Immature natural killer cell (primary cell): ENCODE measurements at regions not wholly inside any gene's neighbourhood (a gene's known extent, or its start where the extent isn't known, plus 50 kb on each side); places are given as distances from the start of the nearest gene placed in this dataset.
A peak's percentile ranks its signal among the peaks of the same experiment; 100 is the strongest.

Experiments used
- DNase-seq, 3 donors: peaks; one replicate each; pipeline ENCODE4 v3.0.0; 2022; ENCODE audit warnings: mixed read lengths in 1 of 3
- H3K27ac Mint-ChIP-seq, 6 donors: one replicate each; pipeline ENCODE4 v1.8.0; 2020; ENCODE audit warnings: mixed read lengths in 6 of 6, mild to moderate bottlenecking in 5 of 6, inconsistent platforms in 4 of 6, moderate library complexity in 3 of 6
- H3K27me3 Mint-ChIP-seq, 3 donors: one replicate each; pipeline ENCODE4 v1.8.0; 2020 to 2021; ENCODE audit warnings: low read depth in 3 of 3, mild to moderate bottlenecking in 3 of 3, mixed read lengths in 3 of 3, moderate library complexity in 3 of 3, inconsistent platforms in 1 of 3
- H3K36me3 Mint-ChIP-seq, 3 donors: one replicate each; pipeline ENCODE4 v1.8.0; 2020; ENCODE audit warnings: mixed read lengths in 3 of 3, inconsistent platforms in 2 of 3, mild to moderate bottlenecking in 2 of 3
- H3K4me1 Mint-ChIP-seq, 2 donors: one replicate each; pipeline ENCODE4 v1.8.0; 2020; ENCODE audit warnings: inconsistent platforms in 2 of 2, mild to moderate bottlenecking in 2 of 2, mixed read lengths in 2 of 2, moderate library complexity in 1 of 2
- H3K4me3 Mint-ChIP-seq, 5 donors: one replicate each; pipeline ENCODE4 v1.8.0; 2020; ENCODE audit warnings: mild to moderate bottlenecking in 5 of 5, mixed read lengths in 5 of 5, inconsistent platforms in 3 of 5, moderate library complexity in 3 of 5
- H3K9me3 Mint-ChIP-seq, 6 donors: one replicate each; pipeline ENCODE4 v1.8.0; 2020; ENCODE audit warnings: mild to moderate bottlenecking in 6 of 6, mixed read lengths in 6 of 6, inconsistent platforms in 4 of 6, moderate library complexity in 3 of 6

DNA sequence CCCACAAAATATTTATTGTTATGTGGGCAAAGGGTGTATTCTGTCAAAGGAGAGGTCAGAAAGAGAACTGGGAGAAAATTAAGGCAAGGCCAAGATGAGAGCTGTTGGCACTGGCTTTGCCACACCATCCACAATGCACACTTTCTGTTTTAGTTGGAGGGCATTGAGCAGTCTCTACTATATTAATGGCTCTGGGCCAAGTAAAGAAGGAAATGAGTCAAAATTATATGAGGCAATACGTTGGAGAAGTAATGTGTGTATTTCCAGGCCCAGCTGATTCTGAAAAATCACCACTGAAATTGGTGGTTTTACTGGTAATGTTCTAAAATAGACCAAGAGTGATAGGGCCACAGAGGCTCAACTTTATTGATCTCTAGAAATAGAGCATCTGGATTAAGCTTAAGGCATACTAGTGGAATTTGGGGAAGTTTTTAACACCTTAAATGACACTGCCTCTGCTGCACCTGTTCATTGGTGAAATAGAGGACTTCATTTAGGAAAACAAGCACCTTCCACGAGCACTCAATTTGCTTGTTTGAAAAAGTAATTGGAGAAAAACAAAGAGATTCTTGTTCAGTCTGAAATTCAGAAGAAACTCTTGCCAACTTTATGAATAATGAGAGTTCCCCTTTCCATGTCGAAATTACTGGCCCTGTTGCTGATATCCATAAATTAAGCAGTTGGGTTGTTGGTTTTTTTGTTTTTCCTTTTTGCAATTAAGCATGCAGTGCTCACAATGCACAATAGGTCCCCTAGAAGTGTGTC, 424.9 kb downstream of the ADGRL2 start:
- peaks cover 0 to 3% (median 0%) of the 10 kb centered on the region in 3 donors for H3K36me3 Mint-ChIP-seq
- H3K4me1 Mint-ChIP-seq: peaks cover 12 to 31% of the 10 kb centered on the region in 2 donors
- no peak for DNase-seq
- H3K4me3 Mint-ChIP-seq: no peak overlapping the region
- no peak overlapping the region for H3K27ac Mint-ChIP-seq
- H3K27me3 Mint-ChIP-seq: no peaks in the 10 kb centered on the region
- H3K9me3 Mint-ChIP-seq: peaks cover 0 to 11% (median 2%) of the 10 kb centered on the region in 6 donors

DNA sequence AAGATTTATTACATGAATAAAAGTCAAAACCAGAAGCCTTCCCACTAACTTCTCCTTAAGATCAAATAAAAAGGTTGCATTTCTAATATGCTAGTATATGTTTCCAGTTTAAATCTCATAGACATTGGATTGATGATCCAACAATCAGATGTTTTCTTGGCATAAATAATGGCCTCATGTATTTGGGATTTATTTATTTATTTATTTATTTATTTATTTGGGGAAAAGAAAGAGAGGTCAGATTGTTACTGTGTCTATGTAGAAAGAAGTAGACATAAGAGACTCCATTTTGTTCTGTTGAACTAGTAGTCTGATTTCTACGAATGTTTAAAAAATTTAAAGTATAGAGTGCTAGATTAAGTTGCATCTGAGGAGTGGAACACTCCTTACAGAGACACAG, 422.4 kb downstream of the ADGRL2 start:
- Mint-ChIP-seq H3K9me3 (peaks cover 0 to 10% (median 2%) of the 10 kb centered on the region in 6 donors), H3K27ac (no peak overlapping the region), H3K36me3 (peaks cover 0 to 3% (median 0%) of the 10 kb centered on the region in 3 donors), H3K4me3 (no peak overlapping the region), H3K4me1 (peaks cover 10 to 23% of the 10 kb centered on the region in 2 donors), H3K27me3 (no peaks in the 10 kb centered on the region)
- no peak for DNase-seq

DNA sequence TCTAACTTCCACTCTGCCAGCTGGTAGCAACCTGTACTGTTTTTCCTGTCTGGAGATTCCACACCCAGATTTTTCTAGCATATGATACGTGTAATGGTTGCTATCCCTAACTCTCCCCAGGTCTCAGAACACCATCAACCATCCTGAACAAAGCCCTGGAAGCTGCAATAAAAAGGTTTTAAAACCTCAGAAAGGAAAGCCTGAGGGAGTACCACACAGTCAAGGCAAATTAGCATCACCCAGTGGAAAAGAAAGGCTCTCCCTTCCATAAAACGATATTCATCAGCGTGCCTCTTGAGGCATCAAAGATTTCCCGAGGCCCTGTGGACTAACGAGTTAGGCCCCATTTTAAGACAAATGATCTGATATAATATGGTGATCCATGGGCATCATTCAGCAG, 421.0 kb downstream of the ADGRL2 start:
- peaks cover 1 to 10% of the 10 kb centered on the region in 2 donors for H3K4me1 Mint-ChIP-seq
- peaks cover 0 to 3% (median 0%) of the 10 kb centered on the region in 3 donors for H3K36me3 Mint-ChIP-seq
- no peaks in the 10 kb centered on the region for H3K27me3 Mint-ChIP-seq
- peaks cover 0 to 10% (median 2%) of the 10 kb centered on the region in 6 donors for H3K9me3 Mint-ChIP-seq
- no peak overlapping the region for H3K4me3 Mint-ChIP-seq
- DNase-seq: no peak
- no peak overlapping the region for H3K27ac Mint-ChIP-seq

DNA sequence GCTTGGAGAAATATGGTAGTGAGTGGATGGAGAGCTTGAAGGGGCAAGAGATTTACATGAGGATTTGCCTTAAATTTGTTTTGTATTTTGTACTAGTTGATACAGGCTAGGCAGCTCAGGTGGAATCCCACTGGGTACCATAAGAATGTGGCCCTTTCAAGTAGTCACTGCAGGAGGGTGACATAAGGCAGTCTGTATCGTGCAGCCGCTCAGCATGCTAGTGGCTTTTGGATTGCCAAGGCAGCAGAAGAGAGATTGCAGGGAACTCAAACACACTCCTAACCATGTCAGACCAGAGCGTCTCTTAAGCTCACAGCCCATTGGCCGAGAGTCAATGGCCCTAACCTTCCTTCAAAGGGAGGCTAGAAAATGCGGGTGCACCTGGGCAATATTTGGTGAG, 420.0 kb downstream of the ADGRL2 start:
- H3K27me3 Mint-ChIP-seq: no peaks in the 10 kb centered on the region
- peaks cover 0 to 10% (median 2%) of the 10 kb centered on the region in 6 donors for H3K9me3 Mint-ChIP-seq
- H3K27ac Mint-ChIP-seq: no peak overlapping the region
- DNase-seq: no peak
- H3K4me1 Mint-ChIP-seq: peaks cover 1 to 7% of the 10 kb centered on the region in 2 donors
- H3K36me3 Mint-ChIP-seq: peaks cover 0 to 3% (median 0%) of the 10 kb centered on the region in 3 donors
- H3K4me3 Mint-ChIP-seq: no peak overlapping the region

DNA sequence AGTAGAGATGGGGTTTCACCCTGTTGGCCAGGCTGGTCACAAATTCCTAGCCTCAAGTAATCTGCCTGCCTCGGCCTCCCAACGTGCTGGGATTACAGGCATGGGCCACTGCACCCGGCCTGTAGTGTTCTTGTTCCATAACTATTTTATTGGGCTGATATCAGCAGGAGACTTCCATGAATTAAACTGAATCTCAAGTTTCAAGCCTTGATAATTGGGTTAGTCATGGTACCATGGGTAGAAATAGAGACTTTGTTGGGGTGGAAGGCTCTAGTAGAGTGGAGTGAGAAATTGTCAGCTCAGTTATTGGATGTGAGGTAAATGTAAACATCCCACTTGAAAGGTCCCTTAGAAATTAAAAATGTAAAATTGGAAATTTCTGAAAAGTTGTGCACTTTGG, 419.1 kb downstream of the ADGRL2 start:
- peaks cover 0 to 3% (median 0%) of the 10 kb centered on the region in 3 donors for H3K36me3 Mint-ChIP-seq
- H3K27me3 Mint-ChIP-seq: peaks cover 0 to 3% (median 0%) of the 10 kb centered on the region in 3 donors
- H3K4me3 Mint-ChIP-seq: no peak overlapping the region
- H3K4me1 Mint-ChIP-seq: peaks cover 0 to 1% of the 10 kb centered on the region in 2 donors
- no peak for DNase-seq
- H3K9me3 Mint-ChIP-seq: peaks cover 0 to 13% (median 2%) of the 10 kb centered on the region in 6 donors
- H3K27ac Mint-ChIP-seq: no peak overlapping the region

DNA sequence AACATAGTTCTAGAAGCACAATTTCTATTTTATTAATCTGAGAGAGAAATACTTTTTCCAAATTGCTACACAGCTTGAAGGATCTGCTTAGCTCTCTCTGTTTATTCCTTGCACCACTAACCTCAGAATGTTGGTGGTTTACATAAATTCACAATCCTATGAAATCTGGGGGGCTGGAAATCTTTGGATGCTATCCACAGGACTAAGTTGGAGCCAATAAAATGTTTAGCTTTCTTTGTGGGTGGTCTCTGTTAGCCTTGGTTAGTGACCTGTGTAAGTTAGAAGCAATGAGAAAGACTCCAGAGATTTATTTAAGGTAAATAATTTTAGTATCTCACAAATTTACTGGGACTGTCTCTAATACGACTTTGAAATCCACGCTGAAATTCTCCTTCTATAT, 418.1 kb downstream of the ADGRL2 start:
- H3K4me1 Mint-ChIP-seq: peaks cover 0 to 1% of the 10 kb centered on the region in 2 donors
- peaks cover 0 to 3% (median 0%) of the 10 kb centered on the region in 3 donors for H3K27me3 Mint-ChIP-seq
- no peak overlapping the region for H3K27ac Mint-ChIP-seq
- no peak overlapping the region for H3K4me3 Mint-ChIP-seq
- H3K36me3 Mint-ChIP-seq: peaks cover 0 to 3% (median 0%) of the 10 kb centered on the region in 3 donors
- no peak for DNase-seq
- peaks cover 0 to 13% (median 2%) of the 10 kb centered on the region in 6 donors for H3K9me3 Mint-ChIP-seq

DNA sequence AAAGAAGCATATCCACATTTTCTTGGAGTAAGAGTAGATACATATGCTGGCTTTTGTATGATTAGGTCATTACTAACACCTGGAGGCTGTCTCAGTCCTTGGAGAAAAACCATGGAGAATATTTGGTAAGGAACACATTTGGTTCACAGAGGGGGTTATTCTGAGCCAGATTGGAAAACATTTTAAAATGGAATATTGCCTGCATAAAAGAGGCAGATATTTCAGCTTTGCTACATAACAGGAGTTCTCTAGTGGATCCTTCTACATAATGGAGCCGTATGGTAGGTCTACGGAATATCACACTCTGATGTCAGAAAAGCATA, 415.1 kb downstream of the ADGRL2 start:
- H3K4me3 Mint-ChIP-seq: no peak overlapping the region
- H3K27me3 Mint-ChIP-seq: peaks cover 0 to 3% (median 0%) of the 10 kb centered on the region in 3 donors

DNA sequence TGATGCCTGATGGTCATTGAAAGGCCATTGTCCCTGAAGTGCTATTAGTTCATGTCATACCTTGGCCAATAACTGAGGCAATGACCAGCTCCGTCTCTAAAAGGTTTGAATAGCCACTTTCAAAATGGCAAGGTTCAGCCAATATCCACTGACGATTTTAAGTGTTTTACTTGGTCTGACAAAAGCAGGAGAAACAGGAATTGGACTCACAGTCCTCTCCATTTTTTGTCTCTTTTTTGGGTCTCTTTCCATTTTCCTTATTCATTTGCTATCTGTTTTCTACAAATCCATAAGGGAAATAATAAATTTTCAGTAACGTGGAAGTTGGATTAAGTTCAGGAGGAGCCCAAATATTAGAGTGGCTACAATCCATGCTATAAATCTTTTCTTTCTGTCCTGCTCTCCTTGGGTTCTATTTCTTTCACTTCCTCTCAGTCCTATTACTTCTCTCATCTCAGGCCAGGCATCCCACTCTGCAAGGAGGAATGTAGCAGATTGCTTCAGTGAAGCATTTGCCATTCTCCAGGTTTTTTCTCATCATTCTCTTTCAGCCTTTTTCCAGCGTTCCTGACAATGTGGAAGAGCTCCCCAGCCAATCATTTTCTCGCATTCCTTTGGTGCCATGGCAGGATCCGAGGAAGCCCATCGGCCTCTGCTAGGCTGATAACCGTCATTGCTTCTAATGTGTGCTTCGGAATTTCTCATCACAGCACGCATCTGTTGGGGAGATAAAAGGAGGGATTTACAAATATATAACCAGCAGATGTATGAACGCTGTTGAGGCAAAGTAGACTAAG, 414.5 kb downstream of the ADGRL2 start:
- no peaks in the 10 kb centered on the region for H3K36me3 Mint-ChIP-seq
- H3K4me1 Mint-ChIP-seq: peaks cover 0 to 1% of the 10 kb centered on the region in 2 donors
- peak overlapping the region in 1 of 6 donors; percentile 43 for H3K27ac Mint-ChIP-seq
- H3K9me3 Mint-ChIP-seq: peaks cover 0 to 13% (median 3%) of the 10 kb centered on the region in 6 donors
- DNase-seq: no peak
- no peak overlapping the region for H3K4me3 Mint-ChIP-seq
- H3K27me3 Mint-ChIP-seq: peaks cover 0 to 3% (median 0%) of the 10 kb centered on the region in 3 donors

More for the DNA sequence above, 415.1 kb downstream of the ADGRL2 start:
- DNase-seq: no peak
- Mint-ChIP-seq H3K4me1 (peaks cover 0 to 1% of the 10 kb centered on the region in 2 donors), H3K9me3 (peaks cover 0 to 13% (median 3%) of the 10 kb centered on the region in 6 donors), H3K27ac (no peak overlapping the region), H3K36me3 (no peaks in the 10 kb centered on the region)

DNA sequence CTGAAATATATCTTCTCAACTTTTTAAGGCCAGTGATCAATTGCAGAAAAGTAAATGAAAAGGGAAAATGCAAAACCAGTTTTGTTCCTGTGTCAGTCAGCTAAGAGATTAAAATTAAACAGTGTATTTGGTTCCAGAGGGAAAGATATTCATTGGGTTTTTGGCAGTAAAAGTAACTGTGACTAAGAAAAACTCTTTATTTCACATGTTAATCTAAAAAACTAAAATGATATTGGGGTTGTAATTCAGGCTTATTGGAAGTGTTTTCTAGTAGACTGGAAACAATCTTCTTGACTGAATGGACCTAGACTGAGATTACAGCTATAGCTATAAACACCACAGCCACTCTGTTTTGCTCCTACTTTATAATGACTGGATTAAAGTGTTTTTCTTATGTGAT, 413.9 kb downstream of the ADGRL2 start:
- peaks cover 0 to 3% (median 0%) of the 10 kb centered on the region in 3 donors for H3K27me3 Mint-ChIP-seq
- DNase-seq: no peak
- H3K36me3 Mint-ChIP-seq: no peaks in the 10 kb centered on the region
- no peak overlapping the region for H3K4me3 Mint-ChIP-seq
- H3K4me1 Mint-ChIP-seq: peaks cover 1 to 2% of the 10 kb centered on the region in 2 donors
- H3K27ac Mint-ChIP-seq: no peak overlapping the region
- H3K9me3 Mint-ChIP-seq: peaks cover 0 to 13% (median 3%) of the 10 kb centered on the region in 6 donors

DNA sequence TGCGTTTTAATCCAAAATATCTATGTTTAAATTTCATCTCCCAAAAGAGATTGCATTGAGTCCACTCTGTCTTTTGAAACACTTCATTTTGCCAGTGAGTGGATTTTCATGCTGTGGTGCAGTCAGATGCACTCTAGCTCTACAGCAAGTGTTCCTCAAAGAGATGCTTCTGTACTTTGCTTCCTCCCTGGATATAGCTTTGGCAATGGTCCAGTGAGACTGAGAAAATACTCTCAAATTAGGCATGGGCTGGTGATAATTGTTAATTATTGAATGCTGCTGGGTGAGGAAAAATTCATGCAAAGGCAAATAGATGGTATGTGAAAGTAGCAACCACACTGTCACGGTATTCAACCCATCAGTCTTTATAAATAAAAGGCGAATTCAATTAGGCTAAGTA, 396.9 kb downstream of the ADGRL2 start:
- Mint-ChIP-seq H3K4me1 (no peaks in the 10 kb centered on the region), H3K36me3 (no peaks in the 10 kb centered on the region), H3K27ac (no peak overlapping the region), H3K9me3 (peaks cover 0 to 22% (median 3%) of the 10 kb centered on the region in 6 donors), H3K27me3 (no peaks in the 10 kb centered on the region), H3K4me3 (no peak overlapping the region)
- no peak for DNase-seq

DNA sequence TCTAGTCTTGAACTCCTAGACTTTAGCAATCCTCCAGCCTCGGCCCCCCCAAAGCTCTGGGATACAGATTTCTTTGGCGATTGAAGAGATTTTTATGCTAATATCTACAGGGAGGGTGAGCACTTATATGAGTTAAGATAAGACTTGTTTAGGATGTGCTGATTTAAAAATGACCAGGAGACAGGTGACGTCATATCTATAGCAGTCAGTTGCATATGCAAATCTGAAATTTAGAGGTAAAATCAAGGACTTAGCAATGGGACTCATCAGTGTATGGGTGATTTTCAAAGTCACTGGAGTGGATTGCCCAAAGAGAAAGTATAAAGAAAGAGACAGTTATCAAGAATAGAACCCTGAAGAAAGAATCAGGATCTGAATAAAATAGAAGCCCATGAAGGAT, 394.5 kb downstream of the ADGRL2 start:
- no peaks in the 10 kb centered on the region for H3K36me3 Mint-ChIP-seq
- H3K4me3 Mint-ChIP-seq: no peak overlapping the region
- no peaks in the 10 kb centered on the region for H3K4me1 Mint-ChIP-seq
- peaks cover 0 to 9% (median 1%) of the 10 kb centered on the region in 6 donors for H3K9me3 Mint-ChIP-seq
- no peak overlapping the region for H3K27ac Mint-ChIP-seq
- H3K27me3 Mint-ChIP-seq: no peaks in the 10 kb centered on the region
- no peak for DNase-seq

DNA sequence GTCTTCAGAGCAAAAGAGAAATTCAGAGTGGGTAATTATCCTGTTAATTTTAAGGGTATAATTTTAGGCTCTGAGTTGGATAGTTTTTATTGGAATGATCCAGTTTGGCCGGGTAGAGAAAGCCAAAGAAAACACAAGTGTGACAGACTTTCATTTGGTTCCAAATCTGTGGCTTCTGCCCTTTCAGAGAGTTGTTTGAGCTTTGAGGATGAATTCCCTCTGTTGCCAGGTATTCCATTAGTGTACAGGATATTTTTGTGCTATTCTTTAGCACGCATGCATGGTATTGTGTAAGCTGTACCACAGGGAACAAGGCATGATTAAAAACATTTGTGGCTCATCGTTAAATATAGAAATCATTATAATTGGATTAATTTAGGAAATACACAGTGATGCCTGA, 384.4 kb downstream of the ADGRL2 start:
- Mint-ChIP-seq H3K4me3 (no peak overlapping the region), H3K36me3 (no peaks in the 10 kb centered on the region), H3K9me3 (peaks cover 0 to 21% (median 3%) of the 10 kb centered on the region in 6 donors), H3K27me3 (no peaks in the 10 kb centered on the region), H3K4me1 (no peaks in the 10 kb centered on the region), H3K27ac (no peak overlapping the region)
- DNase-seq: no peak

DNA sequence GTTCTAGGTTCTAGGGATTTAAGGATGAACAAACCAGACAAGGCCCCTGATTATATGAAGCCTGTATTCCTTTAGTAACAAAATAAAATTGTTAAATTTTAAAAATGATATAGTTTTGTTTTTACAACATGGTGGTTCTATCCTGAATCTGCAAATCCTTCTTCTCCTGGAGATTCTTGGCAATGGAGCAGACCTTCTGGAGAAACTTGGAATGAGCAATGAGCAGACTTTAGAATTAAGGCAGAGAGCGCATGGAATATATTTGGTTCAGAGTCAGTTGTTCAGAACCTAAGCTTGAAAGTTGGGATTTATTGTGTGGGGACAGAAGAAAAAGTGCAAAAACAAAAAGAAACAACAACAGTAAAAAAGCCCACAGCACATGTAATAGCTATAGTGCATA, 381.1 kb downstream of the ADGRL2 start:
- H3K4me1 Mint-ChIP-seq: no peaks in the 10 kb centered on the region
- H3K27ac Mint-ChIP-seq: no peak overlapping the region
- no peak for DNase-seq
- no peak overlapping the region for H3K4me3 Mint-ChIP-seq
- H3K27me3 Mint-ChIP-seq: no peaks in the 10 kb centered on the region
- H3K36me3 Mint-ChIP-seq: no peaks in the 10 kb centered on the region
- peaks cover under 1 to 13% (median 4%) of the 10 kb centered on the region in 6 donors for H3K9me3 Mint-ChIP-seq

DNA sequence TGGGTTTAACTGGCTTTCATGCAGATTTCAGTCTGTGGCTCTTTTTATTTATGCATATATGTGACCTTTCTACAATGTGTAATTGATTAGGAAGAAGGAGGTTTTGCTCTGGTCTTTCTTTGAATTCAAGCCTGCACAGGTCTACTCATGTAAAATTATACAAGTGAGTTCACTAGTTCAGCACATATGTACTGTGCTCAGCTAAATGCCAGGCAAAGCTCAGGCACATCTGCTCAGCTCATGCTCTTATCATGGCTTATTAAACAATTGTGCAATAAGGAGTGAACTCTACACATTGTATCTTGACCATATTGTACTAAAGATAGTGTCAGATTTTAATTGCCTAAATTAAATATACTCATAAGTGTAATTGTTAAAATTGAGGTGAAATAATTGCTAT, 378.4 kb downstream of the ADGRL2 start:
- no peak overlapping the region for H3K27ac Mint-ChIP-seq
- peaks cover 0 to 11% (median 3%) of the 10 kb centered on the region in 6 donors for H3K9me3 Mint-ChIP-seq
- H3K27me3 Mint-ChIP-seq: peaks cover 0 to 1% (median 0%) of the 10 kb centered on the region in 3 donors
- H3K36me3 Mint-ChIP-seq: no peaks in the 10 kb centered on the region
- H3K4me1 Mint-ChIP-seq: no peaks in the 10 kb centered on the region
- DNase-seq: no peak
- no peak overlapping the region for H3K4me3 Mint-ChIP-seq
